Osteocyte (in vitro differentiated cells): ENCODE measurements at regions not wholly inside any gene's neighbourhood (a gene's known extent, or its start where the extent isn't known, plus 50 kb on each side); places are given as distances from the start of the nearest gene placed in this dataset.
A peak's percentile ranks its signal among the peaks of the same experiment; 100 is the strongest.

Experiments used
- DNase-seq: peaks from one replicate; pipeline ENCODE4 v3.0.0; 2021; ENCODE audit warnings: mixed read lengths; ENCODE audit not compliant: unreplicated experiment; ENCODE audit errors: extremely low spot score
- H3K27ac Mint-ChIP-seq: one replicate; pipeline ENCODE4 v1.8.0; 2021; ENCODE audit warnings: mild to moderate bottlenecking, mixed read lengths; ENCODE audit not compliant: unreplicated experiment
- H3K27me3 Mint-ChIP-seq: one replicate; pipeline ENCODE4 v1.8.0; 2021; ENCODE audit warnings: mixed read lengths; ENCODE audit not compliant: unreplicated experiment
- H3K36me3 Mint-ChIP-seq: one replicate; pipeline ENCODE4 v1.8.0; 2021; ENCODE audit warnings: mixed read lengths; ENCODE audit not compliant: unreplicated experiment
- H3K4me1 Mint-ChIP-seq: one replicate; pipeline ENCODE4 v1.8.0; 2021; ENCODE audit warnings: mixed read lengths; ENCODE audit not compliant: unreplicated experiment
- H3K4me3 Mint-ChIP-seq: one replicate; pipeline ENCODE4 v1.8.0; 2021; ENCODE audit warnings: mild to moderate bottlenecking, moderate library complexity, mixed read lengths; ENCODE audit not compliant: unreplicated experiment
- H3K9me3 Mint-ChIP-seq: one replicate; pipeline ENCODE4 v1.8.0; 2021; ENCODE audit warnings: mixed read lengths; ENCODE audit not compliant: unreplicated experiment
- CTCF ChIP-seq: fragments of 200-600 bp; sonication (generic); IDR thresholded peaks from 2 replicates; pipeline ENCODE4 v1.5.0; 2021; ENCODE audit warnings: antibody characterized with exemption, mild to moderate bottlenecking, moderate library complexity

- DNase-seq: no peak
- no peaks in the 10 kb centered on the region for H3K27me3 Mint-ChIP-seq
- no peaks in the 10 kb centered on the region for H3K4me1 Mint-ChIP-seq
- H3K9me3 Mint-ChIP-seq: no peaks in the 10 kb centered on the region
- H3K4me3 Mint-ChIP-seq: no peak overlapping the region
- no peaks in the 10 kb centered on the region for H3K36me3 Mint-ChIP-seq
- no peak overlapping the region for H3K27ac Mint-ChIP-seq
- no peak for TF ChIP-seq CTCF
Observed at GRCh38 chr12:83971781-83972180, 940.8 kb downstream of the SLC6A15 start.

- Mint-ChIP-seq H3K27ac (no peak overlapping the region), H3K4me3 (no peak overlapping the region), H3K9me3 (peaks cover 5% of the 10 kb centered on the region), H3K27me3 (no peaks in the 10 kb centered on the region), H3K36me3 (no peaks in the 10 kb centered on the region), H3K4me1 (peaks cover 11% of the 10 kb centered on the region)
- no peak for DNase-seq
- TF ChIP-seq CTCF: no peak
Observed at GRCh38 chr12:83960767-83961166, 951.8 kb downstream of the SLC6A15 start.

GRCh38 chr12:83958997-83959396, 953.6 kb downstream of the SLC6A15 start:
- Mint-ChIP-seq H3K27me3 (no peaks in the 10 kb centered on the region), H3K36me3 (no peaks in the 10 kb centered on the region), H3K4me1 (peaks cover 11% of the 10 kb centered on the region), H3K27ac (no peak overlapping the region), H3K4me3 (no peak overlapping the region), H3K9me3 (peaks cover 5% of the 10 kb centered on the region)
- TF ChIP-seq CTCF: no peak
- DNase-seq: no peak

- Mint-ChIP-seq H3K4me1 (peaks cover 15% of the 10 kb centered on the region), H3K9me3 (peaks cover 6% of the 10 kb centered on the region), H3K36me3 (no peaks in the 10 kb centered on the region), H3K27me3 (no peaks in the 10 kb centered on the region), H3K4me3 (no peak overlapping the region), H3K27ac (no peak overlapping the region)
- TF ChIP-seq CTCF: peak; percentile 20
- DNase-seq: no peak
Observed at GRCh38 chr12:83954956-83955601, 957.5 kb downstream of the SLC6A15 start.

- no peak for TF ChIP-seq CTCF
- Mint-ChIP-seq H3K4me3 (no peak overlapping the region), H3K36me3 (no peaks in the 10 kb centered on the region), H3K27me3 (no peaks in the 10 kb centered on the region), H3K9me3 (peaks cover 7% of the 10 kb centered on the region), H3K4me1 (peaks cover 13% of the 10 kb centered on the region), H3K27ac (no peak overlapping the region)
- no peak for DNase-seq
Observed at GRCh38 chr12:83954071-83954789, 958.4 kb downstream of the SLC6A15 start.
